ENCODE measurements at regions not wholly inside any gene's neighbourhood (a gene's known extent, or its start where the extent isn't known, plus 50 kb on each side); places are given as distances from the start of the nearest gene placed in this dataset.

DNA sequence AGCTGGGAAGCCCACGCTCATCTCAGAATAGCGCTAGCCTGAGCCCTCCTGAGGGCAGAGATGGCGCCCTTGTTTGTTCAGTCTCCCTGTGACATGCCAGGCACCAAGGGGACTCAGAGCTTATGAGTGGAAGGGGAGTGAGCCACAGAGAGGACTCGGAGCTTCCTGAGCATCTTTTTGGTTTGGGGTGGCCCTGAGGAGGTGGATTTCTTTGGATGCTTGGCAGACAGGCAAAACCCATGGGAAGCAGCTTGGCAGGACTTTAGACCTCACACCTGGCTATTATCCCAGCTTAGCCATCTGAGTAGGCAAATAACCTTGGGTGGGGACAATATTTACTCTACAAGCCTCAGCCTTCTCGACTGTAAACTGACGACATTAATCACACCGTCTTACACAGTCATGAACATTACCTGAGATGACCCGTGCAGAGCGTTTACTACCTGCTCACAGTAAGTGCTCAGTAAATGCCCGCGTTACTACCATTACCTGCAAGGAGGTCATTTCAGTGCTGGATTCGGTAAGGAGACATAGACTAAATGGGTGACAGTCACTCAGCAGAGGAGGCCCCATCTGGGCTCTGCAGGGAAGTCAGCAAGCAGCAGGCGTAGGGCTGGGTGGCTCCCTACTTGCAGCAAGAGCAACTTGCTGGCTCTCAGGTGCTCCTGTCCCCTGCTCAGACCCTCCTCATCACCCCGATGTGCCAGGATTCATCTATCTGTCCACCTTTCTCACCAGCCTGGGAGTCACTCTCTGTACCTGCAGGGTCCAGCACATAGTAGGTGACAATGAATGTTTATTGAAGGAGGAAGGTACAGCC lies 54.9 kb downstream of the KLHDC7A start:
- Mint-ChIP-seq H3K4me1 (no peaks in the 10 kb centered on the region), H3K27me3 (peaks cover 14 to 16% of the 10 kb centered on the region in 2 donors), H3K4me3 (no peak overlapping the region), H3K36me3 (no peaks in the 10 kb centered on the region), H3K27ac (no peak overlapping the region), H3K9me3 (peaks cover 0 to 4% (median 0%) of the 10 kb centered on the region in 8 donors)
- H3K4me1 ChIP-seq (ENCODE audit: insufficient read depth, low read length), result no peaks in the 10 kb centered on the region
- POLR2A ChIA-PET (ENCODE audit: partially characterized antibody), result no interaction called here
- no peak overlapping the region for H3K27ac ChIP-seq (ENCODE audit: low read depth, low read length)
- H3K4me3 ChIP-seq (ENCODE audit: low read length in 2 of 2), result no peak overlapping the region
- no peaks in the 10 kb centered on the region for H3K36me3 ChIP-seq (ENCODE audit: insufficient read depth, low read length)
- intact Hi-C loops (cut with micrococcal nuclease), result no loop called here
- no peaks in the 10 kb centered on the region for H3K9me3 ChIP-seq (ENCODE audit: control insufficient read depth in 1 of 2, low read length in 2 of 2)
- CTCF ChIA-PET (ENCODE audit: partially characterized antibody), result no interaction called here
- DNase-seq, result no peak
- no peaks in the 10 kb centered on the region for H3K27me3 ChIP-seq (ENCODE audit: insufficient read depth, low read length)

DNA sequence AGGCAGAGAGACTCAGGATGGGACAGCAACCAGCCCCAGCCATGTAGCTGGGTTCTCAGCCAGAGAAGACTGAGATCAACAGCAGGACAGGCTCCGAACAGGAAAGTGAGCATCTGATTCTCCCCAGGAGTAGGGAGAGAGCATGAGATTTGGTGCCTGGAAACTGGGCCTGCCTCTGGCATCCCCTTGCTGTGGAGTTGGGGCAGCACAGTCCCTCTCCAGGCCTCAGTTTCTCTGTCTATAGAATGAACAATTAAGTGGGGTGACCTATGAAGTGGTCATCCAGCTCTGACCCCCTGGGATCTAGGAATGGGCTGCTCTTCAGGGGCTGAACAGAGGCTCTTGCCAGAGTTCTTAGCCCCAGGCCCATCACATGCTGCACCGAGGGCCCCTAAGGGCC lies 55.6 kb downstream of the KLHDC7A start:
- Mint-ChIP-seq H3K36me3 (no peaks in the 10 kb centered on the region), H3K27me3 (peaks cover 13 to 14% of the 10 kb centered on the region in 2 donors), H3K4me3 (no peak overlapping the region), H3K4me1 (no peaks in the 10 kb centered on the region), H3K27ac (no peak overlapping the region), H3K9me3 (peaks cover 0 to 4% (median 0%) of the 10 kb centered on the region in 8 donors)
- no peaks in the 10 kb centered on the region for H3K9me3 ChIP-seq (ENCODE audit: control insufficient read depth in 1 of 2, low read length in 2 of 2)
- no peaks in the 10 kb centered on the region for H3K27me3 ChIP-seq (ENCODE audit: insufficient read depth, low read length)
- intact Hi-C loops (cut with micrococcal nuclease), result no loop called here
- CTCF ChIA-PET (ENCODE audit: partially characterized antibody), result no interaction called here
- no peaks in the 10 kb centered on the region for H3K36me3 ChIP-seq (ENCODE audit: insufficient read depth, low read length)
- POLR2A ChIA-PET (ENCODE audit: partially characterized antibody), result no interaction called here
- no peaks in the 10 kb centered on the region for H3K4me1 ChIP-seq (ENCODE audit: insufficient read depth, low read length)
- no peak overlapping the region for H3K4me3 ChIP-seq (ENCODE audit: low read length in 2 of 2)
- H3K27ac ChIP-seq (ENCODE audit: low read depth, low read length), result no peak overlapping the region
- DNase-seq, result no peak

DNA sequence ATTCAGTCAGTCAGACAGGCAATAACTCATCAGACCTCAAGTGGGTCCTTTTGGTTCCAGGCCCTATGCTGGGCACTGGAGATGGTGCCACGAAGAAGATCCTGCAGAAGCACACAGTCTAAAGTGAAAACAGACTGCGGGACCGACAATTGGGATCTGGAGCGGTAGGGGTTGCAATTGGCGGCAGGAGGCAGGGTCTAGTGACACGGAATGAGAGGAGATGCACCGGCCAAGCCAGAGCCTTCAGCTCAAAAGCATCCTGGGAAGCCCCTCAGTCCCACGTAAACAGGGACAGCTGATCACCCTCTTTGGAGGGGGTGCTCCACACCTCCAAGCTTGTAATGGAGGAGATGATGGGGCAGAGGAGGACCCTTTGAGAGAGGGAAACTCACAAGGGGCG lies 56.2 kb downstream of the KLHDC7A start:
- Histone ChIP-seq H3K27me3 (ENCODE audit: insufficient read depth, low read length) (no peaks in the 10 kb centered on the region), H3K36me3 (ENCODE audit: insufficient read depth, low read length) (no peaks in the 10 kb centered on the region), H3K9me3 (ENCODE audit: control insufficient read depth in 1 of 2, low read length in 2 of 2) (no peaks in the 10 kb centered on the region), H3K4me1 (ENCODE audit: insufficient read depth, low read length) (no peaks in the 10 kb centered on the region), H3K4me3 (ENCODE audit: low read length in 2 of 2) (no peak overlapping the region), H3K27ac (ENCODE audit: low read depth, low read length) (no peak overlapping the region)
- H3K4me3 Mint-ChIP-seq, result no peak overlapping the region
- CTCF ChIA-PET (ENCODE audit: partially characterized antibody), result no interaction called here
- no peaks in the 10 kb centered on the region for H3K4me1 Mint-ChIP-seq
- no peaks in the 10 kb centered on the region for H3K36me3 Mint-ChIP-seq
- intact Hi-C loops (cut with micrococcal nuclease), result no loop called here
- DNase-seq, result no peak
- H3K9me3 Mint-ChIP-seq, result peaks cover 0 to 4% (median 0%) of the 10 kb centered on the region in 8 donors
- peaks cover 11 to 14% of the 10 kb centered on the region in 2 donors for H3K27me3 Mint-ChIP-seq
- H3K27ac Mint-ChIP-seq, result no peak overlapping the region
- POLR2A ChIA-PET (ENCODE audit: partially characterized antibody), result no interaction called here

DNA sequence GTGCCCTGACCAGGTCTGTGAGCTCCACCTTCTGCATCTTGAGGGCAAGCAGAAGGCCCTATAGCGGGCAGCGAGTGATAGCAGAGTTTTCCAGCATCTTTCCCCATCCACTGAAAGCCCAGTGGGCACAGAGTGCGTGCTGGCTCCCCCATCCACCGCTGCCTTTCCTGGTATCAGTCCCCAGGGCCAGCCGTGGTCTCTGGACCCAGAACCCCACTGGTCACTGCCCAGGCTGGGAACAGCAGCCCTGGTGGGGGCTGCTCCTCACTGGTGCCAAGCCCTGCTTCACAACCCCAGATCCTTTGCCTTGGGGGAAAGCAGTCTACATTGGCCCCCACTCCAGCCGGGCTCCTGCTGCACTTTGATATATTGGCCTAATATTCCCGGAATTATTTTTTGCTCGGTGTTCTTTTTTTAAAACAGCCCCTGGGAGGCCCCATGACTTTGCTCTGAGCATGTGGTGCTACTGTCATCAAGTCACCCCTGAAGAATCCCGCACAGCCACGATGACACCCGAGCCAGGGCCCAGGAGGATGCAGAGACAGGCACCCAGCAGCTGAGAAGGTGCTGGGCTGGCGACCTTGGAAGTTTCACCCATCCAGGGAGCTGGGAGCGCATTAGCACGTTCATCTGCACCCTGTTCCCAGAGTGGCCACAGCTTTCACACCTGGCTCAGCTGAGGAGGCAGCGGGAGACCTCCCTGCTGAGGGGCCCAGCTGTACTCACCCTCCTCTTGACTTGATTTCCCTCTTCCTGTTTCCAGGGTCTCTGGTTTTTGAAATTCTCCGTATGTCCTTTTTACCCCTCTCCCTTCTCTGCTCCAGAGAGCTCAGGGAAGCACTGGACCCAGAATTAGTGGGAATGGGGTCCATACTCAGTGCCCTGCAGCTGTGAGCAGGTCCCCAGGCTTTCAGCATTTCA lies 56.9 kb downstream of the KLHDC7A start:
- Histone ChIP-seq H3K9me3 (ENCODE audit: control insufficient read depth in 1 of 2, low read length in 2 of 2) (no peaks in the 10 kb centered on the region), H3K36me3 (ENCODE audit: insufficient read depth, low read length) (no peaks in the 10 kb centered on the region), H3K27me3 (ENCODE audit: insufficient read depth, low read length) (no peaks in the 10 kb centered on the region), H3K4me1 (ENCODE audit: insufficient read depth, low read length) (no peaks in the 10 kb centered on the region), H3K27ac (ENCODE audit: low read depth, low read length) (no peak overlapping the region), H3K4me3 (ENCODE audit: low read length in 2 of 2) (no peak overlapping the region)
- Mint-ChIP-seq H3K4me1 (no peaks in the 10 kb centered on the region), H3K9me3 (peaks cover 0 to 5% (median 0%) of the 10 kb centered on the region in 8 donors), H3K36me3 (no peaks in the 10 kb centered on the region), H3K4me3 (no peak overlapping the region), H3K27me3 (peaks cover 17 to 20% of the 10 kb centered on the region in 2 donors), H3K27ac (no peak overlapping the region)
- ChIA-PET POLR2A (ENCODE audit: partially characterized antibody) (no interaction called here), CTCF (ENCODE audit: partially characterized antibody) (no interaction called here)
- no peak for DNase-seq
- intact Hi-C loops (cut with micrococcal nuclease), result no loop called here

DNA sequence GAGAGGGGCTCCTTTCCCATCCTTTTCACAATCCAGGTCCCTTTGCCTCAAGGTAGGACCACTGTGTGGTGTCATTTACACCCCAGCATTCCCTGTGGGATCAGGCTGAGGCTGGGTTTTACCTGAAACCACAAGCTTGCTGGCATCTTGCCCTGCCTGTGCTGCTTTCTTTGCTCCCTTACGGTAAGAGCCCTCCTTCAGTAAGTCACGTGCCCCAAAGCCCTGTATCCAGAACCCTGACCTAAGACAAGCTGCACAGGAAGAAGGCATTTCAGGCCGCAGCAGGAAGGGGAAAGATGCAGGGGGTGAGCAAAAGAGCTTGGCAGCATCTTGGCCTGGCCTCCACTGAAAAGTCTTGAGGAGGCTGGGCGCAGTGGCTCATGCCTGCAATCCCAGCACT lies 58.4 kb downstream of the KLHDC7A start:
- ChIA-PET CTCF (ENCODE audit: partially characterized antibody) (no interaction called here), POLR2A (ENCODE audit: partially characterized antibody) (no interaction called here)
- intact Hi-C loops (cut with micrococcal nuclease), result no loop called here
- H3K36me3 Mint-ChIP-seq, result no peaks in the 10 kb centered on the region
- H3K4me1 ChIP-seq (ENCODE audit: insufficient read depth, low read length), result no peaks in the 10 kb centered on the region
- H3K36me3 ChIP-seq (ENCODE audit: insufficient read depth, low read length), result no peaks in the 10 kb centered on the region
- no peaks in the 10 kb centered on the region for H3K4me1 Mint-ChIP-seq
- no peak overlapping the region for H3K27ac Mint-ChIP-seq
- no peak for DNase-seq
- H3K27me3 Mint-ChIP-seq, result peaks cover 26 to 32% of the 10 kb centered on the region in 2 donors
- no peaks in the 10 kb centered on the region for H3K9me3 ChIP-seq (ENCODE audit: control insufficient read depth in 1 of 2, low read length in 2 of 2)
- H3K27me3 ChIP-seq (ENCODE audit: insufficient read depth, low read length), result no peaks in the 10 kb centered on the region
- H3K27ac ChIP-seq (ENCODE audit: low read depth, low read length), result no peak overlapping the region
- no peak overlapping the region for H3K4me3 Mint-ChIP-seq
- H3K9me3 Mint-ChIP-seq, result peaks cover 0 to 6% (median 1%) of the 10 kb centered on the region in 8 donors
- no peak overlapping the region for H3K4me3 ChIP-seq (ENCODE audit: low read length in 2 of 2)

DNA sequence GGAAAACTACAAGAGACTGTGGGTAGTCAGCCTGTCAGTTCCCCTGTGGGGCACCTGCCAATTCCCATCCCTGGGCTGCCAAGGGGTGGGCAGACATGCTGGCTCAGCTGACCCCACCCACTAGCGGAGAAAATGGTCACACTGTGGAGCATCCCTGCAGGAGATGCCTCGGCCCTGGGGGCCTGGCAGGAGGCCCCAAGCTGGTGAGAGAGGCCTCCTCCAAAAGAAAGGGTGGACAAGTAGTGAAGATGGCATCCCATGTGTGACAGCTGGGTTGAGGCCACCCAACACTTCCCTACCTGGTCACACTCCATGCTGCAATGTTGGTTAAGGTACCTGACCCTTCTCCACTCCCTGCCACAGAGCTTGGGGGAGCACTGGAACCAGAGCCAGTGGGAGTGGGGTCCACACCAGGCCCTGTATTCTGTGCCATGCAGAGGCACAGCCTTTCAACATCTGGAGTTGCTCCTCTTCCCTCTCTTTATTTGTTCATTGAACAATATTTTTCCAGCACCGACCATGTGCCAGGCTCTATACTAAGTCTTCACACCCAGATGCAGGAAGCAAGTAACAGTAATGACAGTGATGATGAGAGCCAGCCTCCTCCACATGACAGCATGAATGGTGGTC lies 59.5 kb downstream of the KLHDC7A start:
- Mint-ChIP-seq H3K4me1 (no peaks in the 10 kb centered on the region), H3K9me3 (peaks cover 0 to 6% (median 1%) of the 10 kb centered on the region in 8 donors), H3K36me3 (no peaks in the 10 kb centered on the region), H3K27ac (no peak overlapping the region), H3K27me3 (peaks cover 30 to 36% of the 10 kb centered on the region in 2 donors), H3K4me3 (no peak overlapping the region)
- intact Hi-C loops (cut with micrococcal nuclease), result no loop called here
- Histone ChIP-seq H3K27ac (ENCODE audit: low read depth, low read length) (no peak overlapping the region), H3K4me3 (ENCODE audit: low read length in 2 of 2) (no peak overlapping the region), H3K27me3 (ENCODE audit: insufficient read depth, low read length) (no peaks in the 10 kb centered on the region), H3K4me1 (ENCODE audit: insufficient read depth, low read length) (no peaks in the 10 kb centered on the region), H3K9me3 (ENCODE audit: control insufficient read depth in 1 of 2, low read length in 2 of 2) (no peaks in the 10 kb centered on the region), H3K36me3 (ENCODE audit: insufficient read depth, low read length) (no peaks in the 10 kb centered on the region)
- POLR2A ChIA-PET (ENCODE audit: partially characterized antibody), result no interaction called here
- DNase-seq, result no peak
- CTCF ChIA-PET (ENCODE audit: partially characterized antibody), result no interaction called here

DNA sequence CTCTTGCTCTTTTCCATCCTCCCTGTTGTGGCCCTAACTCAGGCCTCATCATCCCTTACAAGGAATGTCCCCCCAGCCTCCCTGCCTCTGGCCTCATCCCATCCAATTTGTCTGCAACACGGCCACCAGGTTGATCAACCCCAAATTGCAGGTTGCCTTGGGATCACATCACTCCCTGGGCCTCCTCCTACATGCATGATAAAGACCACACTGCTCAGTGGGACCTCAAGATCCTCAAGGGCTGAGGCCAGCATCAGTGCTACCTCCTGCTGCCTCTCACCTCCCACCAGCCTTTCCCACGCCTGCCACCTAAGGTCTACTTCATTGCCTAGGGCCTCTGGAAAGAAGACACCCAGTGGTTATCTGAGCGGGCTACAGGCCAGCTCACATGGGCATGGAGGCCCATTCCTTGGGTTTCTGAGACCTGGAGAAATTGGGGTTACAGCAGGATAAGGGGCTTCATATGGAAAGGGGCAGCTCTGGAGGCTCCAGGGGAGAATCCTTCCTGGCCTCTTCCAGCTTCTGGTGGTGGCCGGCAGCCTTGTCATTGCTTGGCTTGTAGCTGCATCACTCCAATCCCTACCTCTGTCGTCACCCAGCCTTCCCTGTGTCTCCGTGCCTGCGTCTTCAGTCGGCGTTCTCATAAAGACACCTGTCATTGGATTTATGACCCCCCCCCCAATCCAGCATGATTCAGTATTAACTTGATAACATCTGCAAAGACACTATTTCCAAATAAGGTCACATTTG lies 60.5 kb downstream of the KLHDC7A start:
- no peak for DNase-seq
- peaks cover 30 to 39% of the 10 kb centered on the region in 2 donors for H3K27me3 Mint-ChIP-seq

More for the DNA sequence above, 60.5 kb downstream of the KLHDC7A start:
- Mint-ChIP-seq H3K4me3 (no peak overlapping the region), H3K9me3 (peaks cover 0 to 6% (median 1%) of the 10 kb centered on the region in 8 donors), H3K4me1 (no peaks in the 10 kb centered on the region), H3K36me3 (no peaks in the 10 kb centered on the region), H3K27ac (no peak overlapping the region)
- ChIA-PET POLR2A (ENCODE audit: partially characterized antibody) (no interaction called here), CTCF (ENCODE audit: partially characterized antibody) (no interaction called here)
- H3K4me1 ChIP-seq (ENCODE audit: insufficient read depth, low read length), result no peaks in the 10 kb centered on the region
- no peak overlapping the region for H3K27ac ChIP-seq (ENCODE audit: low read depth, low read length)
- intact Hi-C loops (cut with micrococcal nuclease), result no loop called here
- no peak overlapping the region for H3K4me3 ChIP-seq (ENCODE audit: low read length in 2 of 2)
- no peaks in the 10 kb centered on the region for H3K9me3 ChIP-seq (ENCODE audit: control insufficient read depth in 1 of 2, low read length in 2 of 2)
- no peaks in the 10 kb centered on the region for H3K27me3 ChIP-seq (ENCODE audit: insufficient read depth, low read length)
- no peaks in the 10 kb centered on the region for H3K36me3 ChIP-seq (ENCODE audit: insufficient read depth, low read length)
